ENCODE measurements at regions not wholly inside any gene's neighbourhood (a gene's known extent, or its start where the extent isn't known, plus 50 kb on each side); places are given as distances from the start of the nearest gene placed in this dataset.
"Not testable (repeated sequence)": the region's sequence is repeated elsewhere in the genome, so short reads cannot be mapped to it uniquely, and the experiment has no call there.

GRCh38 chr1:213586587-213586972 lies 401.2 kb upstream of the PROX1 start:
- TF ChIP-seq SP1 (IDR thresholded peaks at IDR 0.05) (no peak), FOXK2 (IDR thresholded peaks at IDR 0.05) (no peak), FOXA1 (IDR thresholded peaks at IDR 0.05) (no peak), FOXM1 (IDR thresholded peaks at IDR 0.05; ENCODE audit: borderline replicate concordance) (no peak), HDGF (IDR thresholded peaks at IDR 0.05; ENCODE audit: borderline replicate concordance) (no peak), NFRKB (IDR thresholded peaks at IDR 0.05) (no peak), SUZ12 (IDR thresholded peaks at IDR 0.05) (no peak), ELF4 (IDR thresholded peaks at IDR 0.05) (no peak), TARDBP (IDR thresholded peaks at IDR 0.05) (no peak), CTBP1 (IDR thresholded peaks at IDR 0.05; ENCODE audit: borderline replicate concordance) (no peak), L3MBTL2 (conservative IDR thresholded peaks at IDR 0.05) (no peak), ZNF384 (IDR thresholded peaks at IDR 0.05) (no peak), BHLHE40 (IDR thresholded peaks at IDR 0.05; ENCODE audit: borderline replicate concordance) (no peak), PKNOX1 (IDR thresholded peaks at IDR 0.05) (no peak)
- ChIA-PET CTCF (interaction anchor here (0.9 kb wide), 1 partner anchor 278 kb away, joined by 4 read pairs; no protein-coding TSS in a partner anchor), POLR2A (no interaction called here)
- DNase-seq (ENCODE audit: extremely low spot score): peak; percentile 24

- ChIA-PET CTCF (no interaction called here), POLR2A (no interaction called here)
- DNase-seq (ENCODE audit: extremely low spot score): no peak
These were observed 391.0 kb upstream of the PROX1 start for GRCh38 chr1:213596729-213597128.

DNA sequence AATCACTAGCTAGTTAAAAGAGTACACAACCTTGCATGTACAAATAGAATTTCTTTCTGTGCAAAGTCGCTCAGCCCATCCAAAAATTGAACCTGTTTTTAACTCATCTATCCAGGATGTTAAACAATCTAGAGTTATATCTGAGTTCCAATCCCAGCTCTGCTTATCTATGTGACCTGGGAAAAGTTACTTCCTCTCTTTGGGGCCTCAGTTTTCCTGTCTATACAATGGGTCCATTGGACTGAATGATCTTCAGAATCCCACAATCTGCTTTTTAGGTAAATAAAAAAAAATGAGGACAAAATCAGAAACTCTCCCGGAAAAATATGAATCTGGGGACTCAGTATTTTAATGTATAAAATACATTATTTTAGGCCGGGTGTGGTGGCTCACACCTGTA lies 389.5 kb upstream of the PROX1 start:
- CTCF ChIA-PET: no interaction called here
- POLR2A ChIA-PET: no interaction called here
- no peak for DNase-seq (ENCODE audit: extremely low spot score)
- TF ChIP-seq PKNOX1 (IDR thresholded peaks at IDR 0.05): no peak
- TF ChIP-seq FOXK2 (IDR thresholded peaks at IDR 0.05): no peak
- no peak for TF ChIP-seq BHLHE40 (IDR thresholded peaks at IDR 0.05; ENCODE audit: borderline replicate concordance)
- no peak for TF ChIP-seq FOXA1 (IDR thresholded peaks at IDR 0.05)
- no peak for TF ChIP-seq FOXM1 (IDR thresholded peaks at IDR 0.05; ENCODE audit: borderline replicate concordance)
- TF ChIP-seq ARNT (IDR thresholded peaks at IDR 0.05): no peak
- no peak for TF ChIP-seq CTBP1 (IDR thresholded peaks at IDR 0.05; ENCODE audit: borderline replicate concordance)
- no peak for TF ChIP-seq L3MBTL2 (conservative IDR thresholded peaks at IDR 0.05)
- no peak for TF ChIP-seq SUZ12 (IDR thresholded peaks at IDR 0.05)
- TF ChIP-seq ZNF384 (IDR thresholded peaks at IDR 0.05): no peak
- TF ChIP-seq TARDBP (IDR thresholded peaks at IDR 0.05): no peak
- TF ChIP-seq LEF1 (IDR thresholded peaks at IDR 0.05; ENCODE audit: borderline replicate concordance): no peak
- no peak for TF ChIP-seq NFRKB (IDR thresholded peaks at IDR 0.05)
- no peak for TF ChIP-seq SP1 (IDR thresholded peaks at IDR 0.05)
- TF ChIP-seq ELF4 (IDR thresholded peaks at IDR 0.05): no peak
- no peak for TF ChIP-seq HDGF (IDR thresholded peaks at IDR 0.05; ENCODE audit: borderline replicate concordance)

More at GRCh38 chr1:213596729-213597128, 391.0 kb upstream of the PROX1 start:
- TF ChIP-seq FOXM1 (IDR thresholded peaks at IDR 0.05; ENCODE audit: borderline replicate concordance) (no peak), L3MBTL2 (conservative IDR thresholded peaks at IDR 0.05) (no peak), TARDBP (IDR thresholded peaks at IDR 0.05) (no peak), BHLHE40 (IDR thresholded peaks at IDR 0.05; ENCODE audit: borderline replicate concordance) (no peak), ZNF384 (IDR thresholded peaks at IDR 0.05) (no peak), ELF4 (IDR thresholded peaks at IDR 0.05) (no peak), HDGF (IDR thresholded peaks at IDR 0.05; ENCODE audit: borderline replicate concordance) (no peak), CTBP1 (IDR thresholded peaks at IDR 0.05; ENCODE audit: borderline replicate concordance) (no peak), PKNOX1 (IDR thresholded peaks at IDR 0.05) (no peak), SP1 (IDR thresholded peaks at IDR 0.05) (no peak), NFRKB (IDR thresholded peaks at IDR 0.05) (no peak), ARNT (IDR thresholded peaks at IDR 0.05) (no peak), FOXK2 (IDR thresholded peaks at IDR 0.05) (no peak)

DNA sequence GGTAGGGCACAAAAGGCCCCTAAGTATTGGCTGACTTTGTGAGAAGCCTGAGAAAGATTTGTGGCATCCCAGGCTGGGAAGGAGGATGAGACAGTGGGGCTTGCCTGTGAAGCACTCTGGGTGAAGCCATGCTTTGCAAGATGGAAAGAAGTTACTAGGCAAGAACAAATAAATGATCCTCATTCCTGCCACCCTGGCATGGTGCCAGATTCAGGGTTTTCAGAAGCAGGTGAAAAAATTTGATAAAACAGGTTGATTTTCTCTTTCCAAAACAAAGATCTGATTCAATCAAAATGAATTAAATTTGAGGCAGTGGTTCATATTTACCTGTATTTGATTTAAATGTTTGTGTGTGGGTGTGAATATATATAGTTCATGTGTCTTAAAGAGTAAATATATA lies 386.9 kb upstream of the PROX1 start:
- CTCF ChIA-PET: no interaction called here
- TF ChIP-seq SP1 (IDR thresholded peaks at IDR 0.05): no peak
- TF ChIP-seq FOXK2 (IDR thresholded peaks at IDR 0.05): no peak
- TF ChIP-seq L3MBTL2 (conservative IDR thresholded peaks at IDR 0.05): no peak
- no peak for TF ChIP-seq FOXA1 (IDR thresholded peaks at IDR 0.05)
- no peak for TF ChIP-seq LEF1 (IDR thresholded peaks at IDR 0.05; ENCODE audit: borderline replicate concordance)
- no peak for TF ChIP-seq ZNF384 (IDR thresholded peaks at IDR 0.05)
- TF ChIP-seq ELF4 (IDR thresholded peaks at IDR 0.05): no peak
- POLR2A ChIA-PET: no interaction called here

DNA sequence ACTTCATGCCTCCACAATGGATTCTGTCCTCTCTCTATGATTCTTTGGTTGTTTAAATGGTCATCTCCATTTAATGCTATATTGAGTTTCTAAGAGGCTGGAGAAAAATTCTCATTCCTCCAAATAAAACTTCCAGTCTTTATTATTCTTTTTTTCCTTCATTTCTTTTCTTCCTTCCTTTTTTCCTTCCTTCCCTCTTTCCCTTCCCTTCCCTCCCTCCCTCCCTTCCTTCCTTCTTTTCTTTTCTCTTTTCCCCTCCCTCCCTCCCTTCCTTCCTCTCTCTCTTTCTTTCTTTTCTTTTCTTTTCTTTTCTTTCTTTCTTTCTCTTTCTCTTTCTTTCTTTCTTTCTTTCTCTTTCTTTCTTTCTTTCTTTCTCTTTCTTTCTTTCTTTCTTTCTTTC lies 386.1 kb upstream of the PROX1 start:
- CTCF ChIA-PET: interaction anchor here (0.6 kb wide), 1 partner anchor 386 kb away, joined by 3 read pairs; the partner anchor contains the start of gene PROX1
- DNase-seq (ENCODE audit: extremely low spot score); POLR2A ChIA-PET: not testable (repeated sequence)

More for the DNA sequence above, 386.9 kb upstream of the PROX1 start:
- no peak for DNase-seq (ENCODE audit: extremely low spot score)

- POLR2A ChIA-PET: no interaction called here
- TF ChIP-seq FOXA1 (IDR thresholded peaks at IDR 0.05) (no peak), TARDBP (IDR thresholded peaks at IDR 0.05) (no peak), ARNT (IDR thresholded peaks at IDR 0.05) (no peak), HDGF (IDR thresholded peaks at IDR 0.05; ENCODE audit: borderline replicate concordance) (no peak), NFRKB (IDR thresholded peaks at IDR 0.05) (no peak), L3MBTL2 (conservative IDR thresholded peaks at IDR 0.05) (no peak), LEF1 (IDR thresholded peaks at IDR 0.05; ENCODE audit: borderline replicate concordance) (no peak)
- DNase-seq (ENCODE audit: extremely low spot score): no peak
- CTCF ChIA-PET: no interaction called here
These were observed 384.8 kb upstream of the PROX1 start for GRCh38 chr1:213602796-213603486.
